Neural progenitor cell (in vitro differentiated cells): ENCODE measurements at regions not wholly inside any gene's neighbourhood (a gene's known extent, or its start where the extent isn't known, plus 50 kb on each side); places are given as distances from the start of the nearest gene placed in this dataset.

Experiments
- CTCF ChIP-seq: fragments of 200-600 bp; sonication (generic); IDR thresholded peaks from 2 replicates; pipeline ENCODE4 v1.5.1; 2017; ENCODE audit warnings: antibody characterized with exemption, mild to moderate bottlenecking
- EZH2phosphoT487 ChIP-seq: fragments of 200-600 bp; sonication (generic); IDR thresholded peaks from 2 replicates; pipeline ENCODE4 v1.6.1; 2017; ENCODE audit warnings: antibody characterized with exemption

GRCh38 chr3:177441813-177442646, 244.7 kb upstream of the TBL1XR1 start:
- TF ChIP-seq CTCF (no peak), EZH2phosphoT487 (no peak)
